ENCODE measurements at regions not wholly inside any gene's neighbourhood (a gene's known extent, or its start where the extent isn't known, plus 50 kb on each side); places are given as distances from the start of the nearest gene placed in this dataset.
"Not testable (repeated sequence)": the region's sequence is repeated elsewhere in the genome, so short reads cannot be mapped to it uniquely, and the experiment has no call there.

DNA sequence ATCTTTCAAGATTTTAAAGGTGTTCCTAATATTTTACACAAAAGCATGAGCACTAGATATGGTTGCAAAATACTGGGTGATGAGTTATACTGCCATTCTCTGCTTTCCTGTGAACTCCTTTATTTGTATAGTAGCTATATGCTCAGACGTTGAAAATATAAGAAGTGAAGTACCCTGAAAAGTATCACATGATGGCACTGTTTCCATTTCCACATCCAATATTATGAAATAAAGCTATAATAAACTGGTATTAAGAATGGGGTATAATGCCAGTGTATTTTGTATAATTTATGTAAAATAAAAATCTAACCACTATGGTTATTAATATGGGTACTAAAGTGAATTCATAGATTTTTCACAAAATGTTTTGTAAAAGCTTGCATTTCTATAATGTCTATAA, 79.6 kb upstream of the FOXP2 start:
- Histone ChIP-seq H3K79me2 (no peaks in the 10 kb centered on the region), H3K36me3 (ENCODE audit: control insufficient read depth, insufficient read depth, low read length) (no peaks in the 10 kb centered on the region), H3K27ac (no peak overlapping the region), H3K4me1 (no peaks in the 10 kb centered on the region), H2AFZ (no peak overlapping the region), H3K9me3 (ENCODE audit: control insufficient read depth, low read length) (no peaks in the 10 kb centered on the region), H3K4me3 (ENCODE audit: low read depth, low read length) (no peak overlapping the region), H3K9ac (no peak overlapping the region), H3K4me2 (ENCODE audit: low read length) (no peak overlapping the region), H3K27me3 (ENCODE audit: control insufficient read depth, insufficient read depth, low read length) (no peaks in the 10 kb centered on the region)
- TF ChIP-seq, protein P1, sequence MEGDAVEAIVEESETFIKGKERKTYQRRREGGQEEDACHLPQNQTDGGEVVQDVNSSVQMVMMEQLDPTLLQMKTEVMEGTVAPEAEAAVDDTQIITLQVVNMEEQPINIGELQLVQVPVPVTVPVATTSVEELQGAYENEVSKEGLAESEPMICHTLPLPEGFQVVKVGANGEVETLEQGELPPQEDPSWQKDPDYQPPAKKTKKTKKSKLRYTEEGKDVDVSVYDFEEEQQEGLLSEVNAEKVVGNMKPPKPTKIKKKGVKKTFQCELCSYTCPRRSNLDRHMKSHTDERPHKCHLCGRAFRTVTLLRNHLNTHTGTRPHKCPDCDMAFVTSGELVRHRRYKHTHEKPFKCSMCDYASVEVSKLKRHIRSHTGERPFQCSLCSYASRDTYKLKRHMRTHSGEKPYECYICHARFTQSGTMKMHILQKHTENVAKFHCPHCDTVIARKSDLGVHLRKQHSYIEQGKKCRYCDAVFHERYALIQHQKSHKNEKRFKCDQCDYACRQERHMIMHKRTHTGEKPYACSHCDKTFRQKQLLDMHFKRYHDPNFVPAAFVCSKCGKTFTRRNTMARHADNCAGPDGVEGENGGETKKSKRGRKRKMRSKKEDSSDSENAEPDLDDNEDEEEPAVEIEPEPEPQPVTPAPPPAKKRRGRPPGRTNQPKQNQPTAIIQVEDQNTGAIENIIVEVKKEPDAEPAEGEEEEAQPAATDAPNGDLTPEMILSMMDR (IDR thresholded peaks at IDR 0.05) = no peak

DNA sequence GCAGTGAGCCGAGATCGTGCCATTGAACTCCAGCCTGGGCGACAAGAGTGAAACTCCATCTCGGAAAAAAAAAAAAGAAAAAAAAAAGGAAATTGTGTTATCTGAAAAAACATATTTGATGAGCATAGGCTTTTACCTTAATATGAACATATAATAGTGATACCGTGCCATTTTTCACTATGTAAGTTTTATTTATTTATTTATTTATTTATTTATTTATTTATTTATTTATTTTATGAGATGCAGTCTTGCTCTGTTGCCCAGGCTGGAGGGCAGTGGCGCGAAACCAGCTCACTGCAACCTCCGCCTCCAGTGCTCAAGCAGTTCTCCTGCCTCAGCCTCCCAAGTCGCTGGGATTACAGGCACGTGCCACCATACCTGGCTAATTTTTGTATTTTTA, 85.2 kb upstream of the FOXP2 start:
- not testable (repeated sequence) for H3K4me2 ChIP-seq (ENCODE audit: low read length); H3K27ac ChIP-seq; H3K4me3 ChIP-seq (ENCODE audit: low read depth, low read length); H3K9me3 ChIP-seq (ENCODE audit: control insufficient read depth, low read length); H3K79me2 ChIP-seq; H3K9ac ChIP-seq; H3K4me1 ChIP-seq; H2AFZ ChIP-seq; H3K27me3 ChIP-seq (ENCODE audit: control insufficient read depth, insufficient read depth, low read length); H3K36me3 ChIP-seq (ENCODE audit: control insufficient read depth, insufficient read depth, low read length)

DNA sequence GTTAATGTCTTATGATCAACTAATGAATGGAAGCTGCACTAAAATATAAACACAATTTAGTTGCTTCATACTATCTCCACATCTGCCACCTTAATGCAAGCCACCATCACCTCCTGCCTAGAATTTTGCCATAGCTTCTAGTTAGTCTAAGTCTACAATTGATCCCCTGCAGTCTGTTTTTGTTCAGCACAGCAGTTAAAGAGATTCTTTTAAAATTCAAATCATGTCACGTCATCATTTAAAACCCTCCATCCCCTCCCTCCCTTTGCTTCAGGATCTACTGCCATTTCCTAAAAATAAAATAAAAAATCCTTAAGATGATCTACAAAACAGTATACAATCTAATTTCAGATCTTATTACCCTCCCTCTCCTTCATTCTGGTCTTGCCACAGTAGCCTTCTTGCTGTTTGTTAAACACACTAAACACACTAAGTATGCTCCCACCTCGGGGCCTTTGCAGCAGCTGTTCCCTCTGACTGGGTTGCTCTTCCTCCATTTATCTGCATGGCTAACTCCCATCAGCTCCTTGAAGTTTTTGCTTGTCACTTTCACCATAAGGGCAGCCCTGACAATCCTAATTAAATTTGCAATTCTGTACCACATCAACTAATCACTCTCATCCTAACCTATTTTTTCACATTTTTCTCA, 97.0 kb upstream of the FOXP2 start:
- Histone ChIP-seq H3K4me2 (ENCODE audit: low read length) (no peak overlapping the region), H3K27me3 (ENCODE audit: control insufficient read depth, insufficient read depth, low read length) (no peaks in the 10 kb centered on the region), H3K79me2 (no peaks in the 10 kb centered on the region), H3K4me3 (ENCODE audit: low read depth, low read length) (no peak overlapping the region), H3K27ac (no peak overlapping the region), H3K9ac (no peak overlapping the region), H2AFZ (no peak overlapping the region), H3K9me3 (ENCODE audit: control insufficient read depth, low read length) (no peaks in the 10 kb centered on the region), H3K36me3 (ENCODE audit: control insufficient read depth, insufficient read depth, low read length) (no peaks in the 10 kb centered on the region), H3K4me1 (no peaks in the 10 kb centered on the region)
- TF ChIP-seq, protein P1 (IDR thresholded peaks at IDR 0.05) = no peak

DNA sequence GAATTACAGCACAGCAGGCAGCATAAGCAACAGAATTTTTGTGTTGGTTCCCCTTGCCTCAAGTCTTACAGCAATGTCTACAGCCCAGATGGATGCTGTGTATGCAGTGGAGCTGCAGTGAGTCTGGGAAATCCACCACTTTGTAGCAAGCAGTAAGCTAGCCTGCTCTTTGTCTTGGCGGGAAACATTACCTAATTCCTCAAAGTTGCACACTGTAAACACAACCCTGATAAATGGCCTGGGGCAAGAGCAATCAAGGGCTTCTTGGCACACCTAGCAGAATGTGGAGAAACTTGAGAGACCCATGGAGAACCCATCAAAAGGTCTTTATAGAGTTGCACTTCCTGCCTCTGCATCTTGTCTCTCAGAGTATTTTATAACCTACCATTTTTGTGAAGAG, 102.0 kb upstream of the FOXP2 start:
- Histone ChIP-seq H3K9me3 (ENCODE audit: control insufficient read depth, low read length) (no peaks in the 10 kb centered on the region), H3K79me2 (no peaks in the 10 kb centered on the region), H3K36me3 (ENCODE audit: control insufficient read depth, insufficient read depth, low read length) (no peaks in the 10 kb centered on the region), H3K4me1 (no peaks in the 10 kb centered on the region), H3K27ac (no peak overlapping the region), H2AFZ (no peak overlapping the region), H3K4me2 (ENCODE audit: low read length) (no peak overlapping the region), H3K9ac (no peak overlapping the region), H3K27me3 (ENCODE audit: control insufficient read depth, insufficient read depth, low read length) (no peaks in the 10 kb centered on the region), H3K4me3 (ENCODE audit: low read depth, low read length) (no peak overlapping the region)
- TF ChIP-seq, protein P1 (IDR thresholded peaks at IDR 0.05) = no peak

DNA sequence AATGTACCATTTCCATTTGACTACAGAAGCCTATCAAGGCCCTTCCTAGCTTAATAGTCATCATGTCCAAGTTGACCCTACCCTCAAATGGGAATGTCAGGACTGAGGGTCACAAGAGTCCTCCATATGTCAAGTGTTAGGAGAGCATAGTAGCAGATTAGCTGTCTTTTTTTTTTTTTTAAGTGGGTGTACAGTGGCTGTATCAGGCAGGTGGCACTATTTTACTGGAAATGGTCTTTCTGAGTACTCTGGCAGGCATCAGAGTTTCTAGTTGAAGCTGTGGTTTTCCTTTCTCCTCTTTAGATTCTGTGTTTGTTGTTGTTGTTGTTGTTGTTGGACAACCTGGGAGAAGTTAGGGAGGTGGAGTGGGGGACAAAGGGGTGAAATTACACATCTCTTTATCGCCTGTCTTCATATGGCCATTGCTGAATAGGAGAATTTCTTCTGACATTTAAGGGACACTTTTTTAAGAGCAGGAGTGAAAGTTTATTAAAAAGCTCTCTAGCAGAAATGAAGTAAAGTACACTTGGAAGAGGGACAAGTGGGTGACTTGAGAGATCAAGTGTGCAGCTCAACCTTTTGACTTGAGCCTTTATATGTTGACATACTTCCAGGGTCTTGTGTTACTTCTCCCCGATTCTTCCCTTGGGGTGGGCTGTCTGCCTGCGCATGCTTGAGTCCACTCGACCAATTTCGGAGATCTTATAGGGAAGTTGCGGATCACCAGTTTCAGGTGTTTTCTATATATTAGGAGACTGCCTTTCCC, 104.1 kb upstream of the FOXP2 start:
- no peaks in the 10 kb centered on the region for H3K36me3 ChIP-seq (ENCODE audit: control insufficient read depth, insufficient read depth, low read length)
- no peak overlapping the region for H3K4me3 ChIP-seq (ENCODE audit: low read depth, low read length)
- no peaks in the 10 kb centered on the region for H3K79me2 ChIP-seq
- no peaks in the 10 kb centered on the region for H3K27me3 ChIP-seq (ENCODE audit: control insufficient read depth, insufficient read depth, low read length)
- no peak overlapping the region for H3K9ac ChIP-seq
- no peaks in the 10 kb centered on the region for H3K9me3 ChIP-seq (ENCODE audit: control insufficient read depth, low read length)
- no peak overlapping the region for H2AFZ ChIP-seq
- H3K27ac ChIP-seq = no peak overlapping the region
- no peaks in the 10 kb centered on the region for H3K4me1 ChIP-seq
- no peak overlapping the region for H3K4me2 ChIP-seq (ENCODE audit: low read length)
- TF ChIP-seq, protein P1 (IDR thresholded peaks at IDR 0.05) = no peak

Measured in parathyroid adenoma (tissue), 2 donors.